CD4-positive, alpha-beta T cell treated with Interleukin-4 for 4 hours (primary cell): ENCODE measurements at regions not wholly inside any gene's neighbourhood (a gene's known extent, or its start where the extent isn't known, plus 50 kb on each side); places are given as distances from the start of the nearest gene placed in this dataset.
"Not testable (repeated sequence)": the region's sequence is repeated elsewhere in the genome, so short reads cannot be mapped to it uniquely, and the experiment has no call there.

Experiments
- DNase-seq: peaks from one replicate; pipeline ENCODE4 v3.0.0-alpha.2; 2020

DNA sequence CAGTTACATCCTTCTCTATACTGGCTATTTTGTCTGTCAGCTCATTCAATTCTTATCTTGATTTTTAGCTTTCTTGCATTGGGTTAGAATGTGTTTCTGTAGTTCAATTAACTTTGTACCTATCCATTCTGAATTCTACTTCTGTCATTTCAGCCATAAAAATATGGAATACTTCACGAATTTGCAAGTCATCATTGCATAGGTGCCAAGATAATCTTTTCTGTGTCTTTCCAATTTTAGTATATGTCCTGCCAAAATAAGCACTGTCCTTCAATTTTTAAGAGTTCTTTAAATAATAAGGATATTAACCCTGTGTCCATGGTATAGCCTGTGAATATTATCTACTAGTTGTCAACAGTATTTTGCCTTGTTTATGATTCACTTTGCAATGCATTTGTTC, 665.7 kb upstream of the MDGA2 start:
- no peak for DNase-seq

DNA sequence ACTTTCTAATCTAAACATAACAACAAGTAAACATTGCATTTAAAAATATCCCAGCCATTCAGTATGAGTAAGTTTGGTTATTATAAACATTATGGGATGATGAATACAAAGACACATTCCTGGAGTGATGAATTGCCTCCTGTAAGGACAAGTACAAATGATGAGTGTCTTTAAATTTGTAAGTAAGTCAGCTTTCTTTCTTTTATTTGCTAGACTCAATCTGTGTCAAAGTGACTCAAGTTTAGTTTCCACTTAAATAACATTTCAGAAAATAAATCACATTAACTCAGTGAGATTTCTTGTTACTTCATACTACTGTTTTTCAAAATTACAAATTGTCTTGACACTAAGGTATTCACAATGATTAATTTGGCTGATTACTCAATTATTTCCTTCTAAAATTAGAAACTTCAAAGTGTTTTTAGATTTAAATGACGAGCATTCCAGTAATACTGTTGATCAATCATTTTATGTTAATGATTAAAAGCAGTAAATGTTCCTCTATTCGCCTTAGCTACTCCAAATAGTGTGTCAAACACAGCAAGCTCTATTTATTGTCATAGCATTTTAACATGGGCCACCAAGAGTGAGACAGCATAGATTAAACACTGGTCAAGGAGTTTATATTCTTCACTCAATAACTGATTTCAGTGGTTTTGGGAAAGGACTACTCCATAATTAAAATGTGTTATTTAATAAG, 658.0 kb upstream of the MDGA2 start:
- DNase-seq = no peak

DNA sequence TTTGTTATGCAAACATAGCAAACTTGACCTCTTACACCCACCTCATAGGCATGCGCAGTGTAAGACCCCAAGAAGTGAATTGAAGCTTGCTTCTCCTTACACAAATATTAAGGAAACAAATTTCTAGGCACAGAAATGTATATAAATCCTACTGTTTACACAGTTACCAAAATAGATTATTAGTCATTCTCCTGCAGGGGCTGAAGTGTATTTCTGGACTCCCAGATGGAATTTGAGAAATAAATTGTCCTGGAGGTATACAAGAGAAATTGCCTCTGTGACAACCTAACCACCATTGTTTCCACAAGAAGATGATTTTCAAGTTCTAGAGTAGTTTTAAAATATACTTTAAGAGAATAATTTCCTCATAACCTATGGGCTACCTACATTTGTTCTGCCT, 656.0 kb upstream of the MDGA2 start:
- no peak for DNase-seq

GRCh38 chr14:48325486-48325885, 650.1 kb upstream of the MDGA2 start:
- no peak for DNase-seq

DNA sequence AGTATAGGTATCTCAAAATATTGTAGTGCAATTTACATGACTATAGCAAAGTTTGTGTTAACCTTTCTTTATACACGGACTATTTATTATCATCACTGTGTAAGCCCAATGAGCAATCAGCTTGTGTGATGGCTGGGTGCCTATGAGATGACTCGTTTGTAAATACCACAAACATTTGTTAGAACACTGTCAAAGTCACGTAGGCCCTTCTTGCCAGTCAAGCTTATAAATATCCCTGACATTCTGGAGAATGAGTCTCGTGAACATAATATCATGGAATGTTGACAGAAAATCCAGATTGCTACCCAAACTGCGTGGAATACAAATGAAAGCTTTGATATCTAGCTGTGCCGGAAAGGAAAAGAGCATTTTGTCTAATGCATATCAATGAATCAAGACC, 648.3 kb upstream of the MDGA2 start:
- DNase-seq = no peak

DNA sequence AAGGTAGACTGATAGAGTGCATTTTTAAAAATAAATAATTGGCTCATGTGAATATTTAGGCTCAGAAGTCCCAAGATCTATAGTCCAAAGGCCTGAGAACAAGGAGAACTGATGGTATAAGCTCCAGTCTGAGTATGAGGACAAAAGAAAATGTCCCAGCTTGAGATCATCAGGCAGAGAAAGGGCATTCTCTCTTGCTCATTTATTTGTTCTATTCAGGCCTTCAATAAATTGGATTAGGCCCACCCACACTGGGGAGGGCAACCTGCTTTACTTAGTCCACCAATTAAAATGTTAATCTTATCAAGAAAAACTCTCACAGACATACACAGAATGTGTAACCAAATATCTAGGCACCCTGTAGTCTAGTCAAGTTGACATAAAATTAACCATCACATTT, 644.4 kb upstream of the MDGA2 start:
- DNase-seq = no peak

DNA sequence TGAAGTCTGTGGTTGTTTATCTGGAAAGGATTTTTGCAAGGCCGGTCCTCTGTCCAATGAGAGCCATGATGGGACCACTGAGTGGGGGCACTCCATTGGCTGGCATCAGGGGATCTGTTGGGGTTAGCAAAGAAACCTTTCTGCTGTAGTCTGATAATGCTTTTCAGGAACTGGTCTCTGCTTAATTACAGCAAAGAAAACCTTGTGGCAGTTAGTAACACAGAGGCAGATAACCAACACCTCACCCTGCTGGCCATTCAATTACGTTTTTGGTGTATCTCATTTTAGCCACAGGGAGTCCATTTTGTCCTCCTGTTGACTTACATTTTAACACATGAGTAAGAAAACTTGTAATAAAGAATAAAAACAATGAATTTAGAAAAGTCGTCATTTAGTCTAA, 629.3 kb upstream of the MDGA2 start:
- no peak for DNase-seq

- DNase-seq = no peak
Observed at GRCh38 chr14:48289701-48290100, 614.3 kb upstream of the MDGA2 start.

DNA sequence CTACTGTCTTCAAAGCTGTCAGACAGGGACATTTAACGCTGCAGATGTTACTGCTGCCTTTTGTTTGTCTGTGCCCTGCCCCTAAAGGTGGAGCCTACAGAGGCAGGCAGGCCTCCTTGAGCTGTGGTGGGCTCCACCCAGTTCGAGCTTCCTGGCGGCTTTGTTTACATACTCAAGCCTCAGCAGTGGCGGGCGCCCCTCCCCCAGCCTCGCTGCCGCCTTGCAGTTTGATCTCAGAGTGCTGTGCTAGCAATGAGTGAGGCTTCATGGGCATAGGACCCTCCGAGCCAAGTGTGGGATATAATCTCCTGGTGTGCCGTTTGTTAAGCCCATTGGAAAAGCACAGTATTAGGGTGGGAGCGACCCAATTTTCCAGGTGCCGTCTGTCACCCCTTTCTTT, 609.8 kb upstream of the MDGA2 start:
- not testable (repeated sequence) for DNase-seq

DNA sequence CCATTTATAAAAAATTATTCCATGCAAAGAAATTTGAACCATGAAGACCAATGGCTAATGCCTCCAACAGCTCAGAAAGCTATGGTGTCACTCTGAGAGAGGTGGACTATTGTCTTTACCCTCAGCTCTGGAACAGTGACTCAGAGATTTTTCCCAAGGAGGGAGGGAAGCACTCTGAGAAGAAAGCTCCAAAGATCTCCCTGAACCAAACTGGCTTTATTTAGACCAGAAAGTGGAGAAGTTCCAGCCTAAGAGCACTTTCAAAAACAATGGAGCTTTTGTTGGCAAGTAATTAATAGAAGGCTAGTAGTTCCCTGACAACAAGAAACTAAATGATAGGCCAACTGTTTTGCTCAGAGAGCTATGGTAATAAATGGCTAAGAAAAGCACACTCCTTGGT, 599.9 kb upstream of the MDGA2 start:
- no peak for DNase-seq

- no peak for DNase-seq
Observed at GRCh38 chr14:48274826-48275225, 599.4 kb upstream of the MDGA2 start.

DNA sequence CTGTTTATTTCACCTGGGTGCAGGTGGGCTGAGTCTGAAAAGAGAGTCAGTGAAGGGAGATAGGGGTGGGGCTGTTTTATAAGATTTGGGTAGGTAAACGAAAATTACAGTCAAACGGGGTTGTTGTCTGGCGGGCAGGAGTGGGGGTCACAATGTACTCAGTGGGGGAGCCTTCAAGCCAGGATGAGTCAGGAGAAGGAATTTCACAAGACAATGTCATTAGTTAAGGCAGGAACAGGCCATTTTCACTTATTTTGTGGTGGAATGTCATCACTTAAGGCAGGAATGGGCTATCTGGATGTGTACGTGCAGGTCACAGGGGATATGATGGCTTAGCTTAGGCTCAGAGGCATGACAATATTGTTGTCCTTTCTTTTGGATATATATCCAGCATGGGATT, 592.5 kb upstream of the MDGA2 start:
- not testable (repeated sequence) for DNase-seq

DNA sequence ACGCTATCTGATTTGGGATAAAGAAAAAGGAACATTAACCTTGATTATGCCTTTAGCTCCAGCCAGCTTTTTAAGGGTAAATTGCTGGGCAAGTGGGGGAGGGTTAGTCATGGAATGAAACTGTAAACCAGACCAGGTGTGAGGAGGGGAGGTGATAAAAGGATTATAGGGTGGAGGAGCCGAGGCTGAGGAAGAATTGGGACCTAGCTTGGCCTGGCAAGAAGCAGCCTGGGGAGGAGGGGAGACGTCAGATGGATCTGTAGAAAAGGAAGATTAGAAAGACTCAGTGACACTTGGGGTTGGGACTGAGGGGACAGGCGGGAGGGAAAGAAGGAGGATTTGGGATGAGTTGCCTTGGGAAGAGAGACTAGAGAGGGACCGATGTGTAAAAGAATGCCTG, 590.8 kb upstream of the MDGA2 start:
- DNase-seq = not testable (repeated sequence)

DNA sequence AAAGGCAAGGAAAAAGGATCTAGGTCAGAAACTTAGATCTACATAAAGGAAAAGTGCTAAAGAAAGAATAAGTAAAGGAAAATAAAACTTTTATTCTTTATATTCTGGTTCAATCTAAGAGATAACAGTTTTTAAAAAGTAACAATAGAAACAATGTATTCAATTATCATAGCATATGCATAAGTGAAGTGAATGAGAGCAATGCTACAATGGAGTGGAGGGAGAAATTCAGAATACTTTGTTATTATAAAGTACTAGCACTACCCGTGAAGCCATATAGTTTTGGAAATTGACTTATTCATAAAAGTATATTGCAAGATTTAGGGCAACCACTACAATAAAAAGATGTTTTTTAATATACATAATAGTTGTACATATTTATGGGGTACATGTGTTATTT, 586.0 kb upstream of the MDGA2 start:
- no peak for DNase-seq

DNA sequence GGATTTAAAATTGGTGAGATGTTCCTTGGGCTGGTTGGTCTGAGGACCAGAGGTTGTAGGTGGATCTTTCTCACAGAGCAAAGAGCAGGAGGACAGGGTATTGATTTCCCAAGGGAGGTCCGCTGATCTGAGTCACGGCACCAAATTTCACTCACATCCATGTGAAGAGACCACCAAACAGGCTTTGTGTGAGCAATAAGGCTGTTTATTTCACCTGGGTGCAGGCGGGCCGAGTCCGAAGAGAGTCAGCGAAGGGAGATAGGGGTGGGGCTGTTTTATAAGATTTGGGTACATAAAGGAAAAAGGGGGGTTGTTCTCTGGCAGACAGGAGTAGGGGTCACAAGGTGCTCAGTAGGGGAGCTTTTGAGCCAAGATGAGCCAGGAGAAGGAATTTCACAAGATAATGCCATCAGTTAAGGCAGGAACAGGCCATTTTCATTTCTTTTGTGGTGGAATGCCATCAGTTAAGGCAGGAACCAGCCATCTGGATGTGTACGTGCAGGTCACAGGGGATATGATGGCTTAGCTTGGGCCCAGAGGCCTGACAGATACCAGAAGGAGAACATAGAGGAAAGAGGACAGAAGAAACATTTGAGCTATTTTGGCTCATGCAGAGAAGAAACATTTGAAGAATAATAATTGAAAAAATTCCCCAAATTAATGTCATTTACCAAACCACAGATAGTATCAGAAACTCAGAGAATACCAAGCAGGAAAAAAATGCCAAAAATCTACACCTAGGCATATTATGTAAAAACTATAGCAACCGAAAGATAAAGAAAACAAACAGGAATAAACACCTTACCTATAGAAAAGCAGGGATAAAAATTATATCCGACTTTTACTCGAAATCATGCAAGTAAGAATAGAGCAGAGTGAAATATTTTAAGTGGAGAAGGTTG, 585.2 kb upstream of the MDGA2 start:
- not testable (repeated sequence) for DNase-seq

DNA sequence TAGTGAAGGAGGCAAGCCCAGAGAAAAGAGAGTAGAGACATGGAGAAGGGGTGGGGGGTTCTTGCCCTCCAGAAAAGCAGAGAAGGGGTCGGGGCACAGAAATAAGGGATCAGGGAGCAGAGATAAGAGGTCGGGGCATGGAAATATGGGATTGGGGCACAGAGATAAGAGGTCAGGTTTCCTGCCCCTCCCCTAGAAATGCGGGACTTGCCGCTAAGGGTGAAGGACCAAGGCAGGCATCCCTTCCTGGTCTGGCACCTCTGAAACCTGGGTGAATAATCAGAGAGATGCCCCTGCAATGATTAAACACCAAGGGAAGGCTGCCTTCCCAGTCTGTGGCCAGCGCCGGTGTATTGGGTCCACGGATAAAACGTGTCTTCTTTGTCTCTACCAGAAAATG, 584.5 kb upstream of the MDGA2 start:
- DNase-seq = not testable (repeated sequence)

DNA sequence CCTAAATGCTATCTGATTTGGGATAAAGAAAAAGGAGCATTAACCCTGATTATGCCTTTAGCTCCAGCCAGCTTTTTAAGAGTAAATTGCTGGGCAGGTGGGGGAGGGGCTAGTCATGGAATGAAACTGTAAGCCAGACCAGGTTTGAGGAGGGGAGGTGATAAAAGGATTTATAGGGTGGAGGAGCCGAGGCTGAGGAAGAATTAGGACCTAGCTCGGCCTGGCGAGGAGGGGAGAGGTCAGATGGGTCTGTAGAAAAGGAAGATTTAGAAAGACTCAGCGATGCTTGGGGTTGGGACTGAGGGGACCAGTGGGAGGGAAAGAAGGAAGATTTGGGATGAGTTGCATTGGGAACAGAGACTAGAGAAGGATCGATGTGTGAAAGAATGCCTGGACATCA, 583.8 kb upstream of the MDGA2 start:
- DNase-seq = not testable (repeated sequence)

- not testable (repeated sequence) for DNase-seq
Observed at GRCh38 chr14:48258703-48259102, 583.3 kb upstream of the MDGA2 start.

DNA sequence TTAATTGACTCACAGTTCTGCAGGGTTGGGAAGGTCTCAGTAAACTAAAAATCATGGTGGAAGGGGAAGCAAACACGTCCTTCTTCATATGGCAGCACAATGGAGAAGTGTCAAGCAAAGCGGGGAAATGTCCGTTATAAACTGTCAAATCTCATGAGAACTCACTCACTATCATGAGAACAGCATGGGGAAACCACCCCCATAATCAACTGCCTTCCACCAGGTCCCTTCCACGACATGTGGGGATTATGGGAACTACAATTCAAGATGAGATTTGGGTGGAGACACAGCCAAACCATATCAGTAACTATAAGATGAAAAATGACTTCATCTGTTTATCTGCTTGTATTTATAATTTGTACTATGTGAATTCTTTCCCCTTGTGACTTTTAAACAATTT, 577.6 kb upstream of the MDGA2 start:
- DNase-seq = no peak

DNA sequence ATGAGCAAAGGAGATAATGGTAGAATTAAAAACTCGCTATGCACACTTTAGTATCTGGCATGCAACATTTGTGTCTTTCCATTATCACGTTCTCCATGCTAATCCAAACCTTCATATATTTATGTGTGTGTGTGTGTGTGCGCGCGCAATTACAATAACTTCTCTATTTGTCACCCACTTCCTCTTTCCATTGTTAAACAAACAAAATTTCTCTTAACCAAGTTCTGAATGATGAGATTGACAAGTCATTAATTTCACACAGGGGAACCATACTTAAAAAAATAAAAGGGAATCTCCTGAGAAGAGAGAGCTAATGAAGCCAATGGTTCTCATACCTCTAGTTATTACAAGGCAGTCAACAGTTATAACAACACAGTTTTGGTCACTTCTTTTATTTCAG, 575.9 kb upstream of the MDGA2 start:
- no peak for DNase-seq

- no peak for DNase-seq
Observed at GRCh38 chr14:48250575-48250974, 575.2 kb upstream of the MDGA2 start.

- no peak for DNase-seq
Observed at GRCh38 chr14:48247977-48248376, 572.6 kb upstream of the MDGA2 start.

- DNase-seq = no peak
Observed at GRCh38 chr14:48243900-48244299, 568.5 kb upstream of the MDGA2 start.

- no peak for DNase-seq
Observed at GRCh38 chr14:48229091-48229490, 553.7 kb upstream of the MDGA2 start.
